ENCODE measurements at regions not wholly inside any gene's neighbourhood (a gene's known extent, or its start where the extent isn't known, plus 50 kb on each side); places are given as distances from the start of the nearest gene placed in this dataset.

- no peaks in the 10 kb centered on the region for H3K4me1 ChIP-seq (ENCODE audit: control insufficient read depth in 1 of 2, insufficient read depth in 2 of 2, low read length in 2 of 2)
- H3K36me3 ChIP-seq (ENCODE audit: control insufficient read depth in 1 of 2, insufficient read depth in 2 of 2, low read length in 1 of 2) = no peaks in the 10 kb centered on the region
- DNase-seq (no peak), ATAC-seq (ENCODE audit: low FRiP score) (no peak)
- H3K27me3 ChIP-seq (ENCODE audit: control insufficient read depth in 1 of 2, insufficient read depth in 2 of 2, low read length in 1 of 2) = no peaks in the 10 kb centered on the region
- intact Hi-C loops (cut with DNase I) = no loop called here
- no peak overlapping the region for H3K4me3 ChIP-seq (ENCODE audit: low read length in 2 of 2)
- no peaks in the 10 kb centered on the region for H3K9me3 ChIP-seq (ENCODE audit: control insufficient read depth, low read length)
- no peak overlapping the region for H3K27ac ChIP-seq (ENCODE audit: low read depth in 1 of 2, low read length in 2 of 2)
- WGBS, 2 donors = 44 to 57% methylated on average over 1 of the region's 1 CpG
These were observed 131.9 kb upstream of the SLC38A2 start for GRCh38 chr12:46504494-46504893.

GRCh38 chr12:46503637-46504175 is 131.1 kb upstream of the SLC38A2 start:
- no peaks in the 10 kb centered on the region for H3K36me3 ChIP-seq (ENCODE audit: control insufficient read depth in 1 of 2, insufficient read depth in 2 of 2, low read length in 1 of 2)
- no peaks in the 10 kb centered on the region for H3K9me3 ChIP-seq (ENCODE audit: control insufficient read depth, low read length)
- no peak overlapping the region for H3K27ac ChIP-seq (ENCODE audit: low read depth in 1 of 2, low read length in 2 of 2)
- DNase-seq (no peak), ATAC-seq (ENCODE audit: low FRiP score) (no peak)
- no peaks in the 10 kb centered on the region for H3K4me1 ChIP-seq (ENCODE audit: control insufficient read depth in 1 of 2, insufficient read depth in 2 of 2, low read length in 2 of 2)
- H3K4me3 ChIP-seq (ENCODE audit: low read length in 2 of 2) = no peak overlapping the region
- intact Hi-C loops (cut with DNase I) = no loop called here
- no peaks in the 10 kb centered on the region for H3K27me3 ChIP-seq (ENCODE audit: control insufficient read depth in 1 of 2, insufficient read depth in 2 of 2, low read length in 1 of 2)
- WGBS, 2 donors = 74 to 84% methylated on average over 1 of the region's 1 CpG

- Histone ChIP-seq H3K27ac (ENCODE audit: low read depth in 1 of 2, low read length in 2 of 2) (no peak overlapping the region), H3K4me1 (ENCODE audit: control insufficient read depth in 1 of 2, insufficient read depth in 2 of 2, low read length in 2 of 2) (no peaks in the 10 kb centered on the region), H3K36me3 (ENCODE audit: control insufficient read depth in 1 of 2, insufficient read depth in 2 of 2, low read length in 1 of 2) (no peaks in the 10 kb centered on the region), H3K4me3 (ENCODE audit: low read length in 2 of 2) (no peak overlapping the region), H3K27me3 (ENCODE audit: control insufficient read depth in 1 of 2, insufficient read depth in 2 of 2, low read length in 1 of 2) (no peaks in the 10 kb centered on the region), H3K9me3 (ENCODE audit: control insufficient read depth, low read length) (no peaks in the 10 kb centered on the region)
- intact Hi-C loops (cut with DNase I) = no loop called here
- 96 to 99% methylated on average over 1 of the region's 1 CpG for WGBS, 2 donors
- DNase-seq (no peak), ATAC-seq (ENCODE audit: low FRiP score) (no peak)
These were observed 128.1 kb upstream of the SLC38A2 start for GRCh38 chr12:46500673-46501072.

- WGBS, 2 donors = 96 to 97% methylated on average over 2 of the region's 2 CpGs
- Histone ChIP-seq H3K9me3 (ENCODE audit: control insufficient read depth, low read length) (no peaks in the 10 kb centered on the region), H3K36me3 (ENCODE audit: control insufficient read depth in 1 of 2, insufficient read depth in 2 of 2, low read length in 1 of 2) (no peaks in the 10 kb centered on the region), H3K27me3 (ENCODE audit: control insufficient read depth in 1 of 2, insufficient read depth in 2 of 2, low read length in 1 of 2) (no peaks in the 10 kb centered on the region), H3K4me1 (ENCODE audit: control insufficient read depth in 1 of 2, insufficient read depth in 2 of 2, low read length in 2 of 2) (no peaks in the 10 kb centered on the region), H3K27ac (ENCODE audit: low read depth in 1 of 2, low read length in 2 of 2) (no peak overlapping the region), H3K4me3 (ENCODE audit: low read length in 2 of 2) (no peak overlapping the region)
- intact Hi-C loops (cut with DNase I) = no loop called here
- DNase-seq (no peak), ATAC-seq (ENCODE audit: low FRiP score) (no peak)
These were observed 127.3 kb upstream of the SLC38A2 start for GRCh38 chr12:46499901-46500300.

- H3K27me3 ChIP-seq (ENCODE audit: control insufficient read depth in 1 of 2, insufficient read depth in 2 of 2, low read length in 1 of 2) = no peaks in the 10 kb centered on the region
- H3K4me3 ChIP-seq (ENCODE audit: low read length in 2 of 2) = no peak overlapping the region
- H3K4me1 ChIP-seq (ENCODE audit: control insufficient read depth in 1 of 2, insufficient read depth in 2 of 2, low read length in 2 of 2) = no peaks in the 10 kb centered on the region
- no peak overlapping the region for H3K27ac ChIP-seq (ENCODE audit: low read depth in 1 of 2, low read length in 2 of 2)
- intact Hi-C loops (cut with DNase I) = no loop called here
- ATAC-seq (ENCODE audit: low FRiP score) = no peak
- no peaks in the 10 kb centered on the region for H3K36me3 ChIP-seq (ENCODE audit: control insufficient read depth in 1 of 2, insufficient read depth in 2 of 2, low read length in 1 of 2)
- 88 to 90% methylated on average over 1 of the region's 1 CpG for WGBS, 2 donors
- DNase-seq = no peak
- no peaks in the 10 kb centered on the region for H3K9me3 ChIP-seq (ENCODE audit: control insufficient read depth, low read length)
These were observed 126.7 kb upstream of the SLC38A2 start for GRCh38 chr12:46499226-46499625.

GRCh38 chr12:46497739-46498138 is 125.2 kb upstream of the SLC38A2 start:
- intact Hi-C loops (cut with DNase I) = no loop called here
- Histone ChIP-seq H3K4me3 (ENCODE audit: low read length in 2 of 2) (no peak overlapping the region), H3K4me1 (ENCODE audit: control insufficient read depth in 1 of 2, insufficient read depth in 2 of 2, low read length in 2 of 2) (no peaks in the 10 kb centered on the region), H3K27ac (ENCODE audit: low read depth in 1 of 2, low read length in 2 of 2) (no peak overlapping the region), H3K27me3 (ENCODE audit: control insufficient read depth in 1 of 2, insufficient read depth in 2 of 2, low read length in 1 of 2) (no peaks in the 10 kb centered on the region), H3K36me3 (ENCODE audit: control insufficient read depth in 1 of 2, insufficient read depth in 2 of 2, low read length in 1 of 2) (no peaks in the 10 kb centered on the region), H3K9me3 (ENCODE audit: control insufficient read depth, low read length) (no peaks in the 10 kb centered on the region)
- 98 to 100% methylated on average over 1 of the region's 1 CpG for WGBS, 2 donors
- DNase-seq = no peak
- ATAC-seq (ENCODE audit: low FRiP score) = no peak

- no peaks in the 10 kb centered on the region for H3K36me3 ChIP-seq (ENCODE audit: control insufficient read depth in 1 of 2, insufficient read depth in 2 of 2, low read length in 1 of 2)
- no peak overlapping the region for H3K4me3 ChIP-seq (ENCODE audit: low read length in 2 of 2)
- intact Hi-C loops (cut with DNase I) = no loop called here
- WGBS, 2 donors = 0 to 2% methylated on average over 1 of the region's 1 CpG
- H3K27me3 ChIP-seq (ENCODE audit: control insufficient read depth in 1 of 2, insufficient read depth in 2 of 2, low read length in 1 of 2) = no peaks in the 10 kb centered on the region
- DNase-seq (no peak), ATAC-seq (ENCODE audit: low FRiP score) (no peak)
- no peaks in the 10 kb centered on the region for H3K9me3 ChIP-seq (ENCODE audit: control insufficient read depth, low read length)
- H3K4me1 ChIP-seq (ENCODE audit: control insufficient read depth in 1 of 2, insufficient read depth in 2 of 2, low read length in 2 of 2) = no peaks in the 10 kb centered on the region
- no peak overlapping the region for H3K27ac ChIP-seq (ENCODE audit: low read depth in 1 of 2, low read length in 2 of 2)
These were observed 121.9 kb upstream of the SLC38A2 start for GRCh38 chr12:46494424-46494823.

- no peak overlapping the region for H3K27ac ChIP-seq (ENCODE audit: low read depth in 1 of 2, low read length in 2 of 2)
- intact Hi-C loops (cut with DNase I) = no loop called here
These were observed 121.2 kb upstream of the SLC38A2 start for GRCh38 chr12:46493834-46494181.

GRCh38 chr12:46493150-46493833 is 120.7 kb upstream of the SLC38A2 start:
- H3K27ac ChIP-seq (ENCODE audit: low read depth in 1 of 2, low read length in 2 of 2) = no peak overlapping the region

More at GRCh38 chr12:46493834-46494181, 121.2 kb upstream of the SLC38A2 start:
- no peaks in the 10 kb centered on the region for H3K27me3 ChIP-seq (ENCODE audit: control insufficient read depth in 1 of 2, insufficient read depth in 2 of 2, low read length in 1 of 2)
- WGBS, 2 donors = 88 to 92% methylated on average over 4 of the region's 4 CpGs
- DNase-seq (no peak), ATAC-seq (ENCODE audit: low FRiP score) (no peak)
- H3K4me1 ChIP-seq (ENCODE audit: control insufficient read depth in 1 of 2, insufficient read depth in 2 of 2, low read length in 2 of 2) = no peaks in the 10 kb centered on the region
- H3K4me3 ChIP-seq (ENCODE audit: low read length in 2 of 2) = no peak overlapping the region
- H3K36me3 ChIP-seq (ENCODE audit: control insufficient read depth in 1 of 2, insufficient read depth in 2 of 2, low read length in 1 of 2) = no peaks in the 10 kb centered on the region
- H3K9me3 ChIP-seq (ENCODE audit: control insufficient read depth, low read length) = no peaks in the 10 kb centered on the region

More at GRCh38 chr12:46493150-46493833, 120.7 kb upstream of the SLC38A2 start:
- no peak overlapping the region for H3K4me3 ChIP-seq (ENCODE audit: low read length in 2 of 2)
- intact Hi-C loops (cut with DNase I) = no loop called here
- no peak for ATAC-seq (ENCODE audit: low FRiP score)
- 94% methylated on average over 5 of the region's 5 CpGs for WGBS, 2 donors
- H3K27me3 ChIP-seq (ENCODE audit: control insufficient read depth in 1 of 2, insufficient read depth in 2 of 2, low read length in 1 of 2) = no peaks in the 10 kb centered on the region
- DNase-seq = no peak
- no peaks in the 10 kb centered on the region for H3K4me1 ChIP-seq (ENCODE audit: control insufficient read depth in 1 of 2, insufficient read depth in 2 of 2, low read length in 2 of 2)
- no peaks in the 10 kb centered on the region for H3K9me3 ChIP-seq (ENCODE audit: control insufficient read depth, low read length)
- H3K36me3 ChIP-seq (ENCODE audit: control insufficient read depth in 1 of 2, insufficient read depth in 2 of 2, low read length in 1 of 2) = no peaks in the 10 kb centered on the region

All from aorta (tissue), 5 donors.